Breast epithelium (tissue), 3 donors: ENCODE measurements at regions not wholly inside any gene's neighbourhood (a gene's known extent, or its start where the extent isn't known, plus 50 kb on each side); places are given as distances from the start of the nearest gene placed in this dataset.

ENCODE experiments used
- POLR2A ChIP-seq: fragments of 450-650 bp; IDR thresholded peaks from one replicate; pipeline ENCODE4 v1.6.1; 2016; ENCODE audit warnings: antibody characterized with exemption, mild to moderate bottlenecking, moderate library complexity
- POLR2AphosphoS5 ChIP-seq, 3 donors: sonication (generic); formaldehyde crosslinking; IDR thresholded peaks; one replicate each; pipeline ENCODE4 v1.6.1; 2017; ENCODE audit warnings: antibody characterized with exemption in 3 of 3
- TF ChIP-seq, protein P1 (sequence below), 3 donors: fragments of 450-650 bp; IDR thresholded peaks; one replicate each; pipeline ENCODE4 v1.5.1; 2016 to 2017; ENCODE audit warnings: antibody characterized with exemption in 3 of 3, mild to moderate bottlenecking in 3 of 3, moderate library complexity in 3 of 3

GRCh38 chr9:10910779-10911178 is 298.0 kb upstream of the PTPRD start:
- TF ChIP-seq, protein P1, sequence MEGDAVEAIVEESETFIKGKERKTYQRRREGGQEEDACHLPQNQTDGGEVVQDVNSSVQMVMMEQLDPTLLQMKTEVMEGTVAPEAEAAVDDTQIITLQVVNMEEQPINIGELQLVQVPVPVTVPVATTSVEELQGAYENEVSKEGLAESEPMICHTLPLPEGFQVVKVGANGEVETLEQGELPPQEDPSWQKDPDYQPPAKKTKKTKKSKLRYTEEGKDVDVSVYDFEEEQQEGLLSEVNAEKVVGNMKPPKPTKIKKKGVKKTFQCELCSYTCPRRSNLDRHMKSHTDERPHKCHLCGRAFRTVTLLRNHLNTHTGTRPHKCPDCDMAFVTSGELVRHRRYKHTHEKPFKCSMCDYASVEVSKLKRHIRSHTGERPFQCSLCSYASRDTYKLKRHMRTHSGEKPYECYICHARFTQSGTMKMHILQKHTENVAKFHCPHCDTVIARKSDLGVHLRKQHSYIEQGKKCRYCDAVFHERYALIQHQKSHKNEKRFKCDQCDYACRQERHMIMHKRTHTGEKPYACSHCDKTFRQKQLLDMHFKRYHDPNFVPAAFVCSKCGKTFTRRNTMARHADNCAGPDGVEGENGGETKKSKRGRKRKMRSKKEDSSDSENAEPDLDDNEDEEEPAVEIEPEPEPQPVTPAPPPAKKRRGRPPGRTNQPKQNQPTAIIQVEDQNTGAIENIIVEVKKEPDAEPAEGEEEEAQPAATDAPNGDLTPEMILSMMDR (IDR thresholded peaks at IDR 0.05): no peak
- no peak for TF ChIP-seq POLR2A
- no peak for TF ChIP-seq POLR2AphosphoS5 (IDR thresholded peaks at IDR 0.05)
